ENCODE measurements at regions not wholly inside any gene's neighbourhood (a gene's known extent, or its start where the extent isn't known, plus 50 kb on each side); places are given as distances from the start of the nearest gene placed in this dataset.
"Not testable (repeated sequence)": the region's sequence is repeated elsewhere in the genome, so short reads cannot be mapped to it uniquely, and the experiment has no call there.

- Histone ChIP-seq H3K4me2 (ENCODE audit: low read depth, low read length) (no peak overlapping the region), H3K79me2 (ENCODE audit: low read length) (no peaks in the 10 kb centered on the region), H2AFZ (ENCODE audit: low read length) (no peak overlapping the region), H3K4me3 (ENCODE audit: low read length) (no peak overlapping the region), H4K20me1 (ENCODE audit: insufficient read depth, low read length) (no peaks in the 10 kb centered on the region), H3K36me3 (replicated peaks; ENCODE audit: insufficient read depth, low read length) (no peaks in the 10 kb centered on the region), H3F3A (ENCODE audit: insufficient read depth, low read length) (no peaks in the 10 kb centered on the region), H3K9ac (ENCODE audit: low read length) (no peak overlapping the region), H3K27me3 (replicated peaks; ENCODE audit: insufficient read depth, low read length) (peaks cover 32% of the 10 kb centered on the region), H3K4me1 (ENCODE audit: low read length) (no peaks in the 10 kb centered on the region), H3K9me3 (replicated peaks; ENCODE audit: insufficient read depth, low read length) (no peaks in the 10 kb centered on the region), H3K9me2 (replicated peaks; ENCODE audit: insufficient read depth, low read length) (no peaks in the 10 kb centered on the region), H3K27ac (ENCODE audit: low read length) (no peak overlapping the region)
- DNase-seq: no peak
- TF ChIP-seq EZH2 (optimal IDR thresholded peaks at IDR 0.05; ENCODE audit: low read depth, low read length): no peak
Measured at GRCh38 chr16:86857807-86858206, 279.5 kb downstream of the FOXL1 start.

GRCh38 chr16:86858501-86858900, 280.2 kb downstream of the FOXL1 start:
- Histone ChIP-seq H3K27me3 (replicated peaks; ENCODE audit: insufficient read depth, low read length) (peaks cover 29% of the 10 kb centered on the region), H3K27ac (ENCODE audit: low read length) (no peak overlapping the region), H3K79me2 (ENCODE audit: low read length) (no peaks in the 10 kb centered on the region), H3K4me1 (ENCODE audit: low read length) (no peaks in the 10 kb centered on the region), H3K9me3 (replicated peaks; ENCODE audit: insufficient read depth, low read length) (no peaks in the 10 kb centered on the region), H3F3A (ENCODE audit: insufficient read depth, low read length) (no peaks in the 10 kb centered on the region), H3K9me2 (replicated peaks; ENCODE audit: insufficient read depth, low read length) (no peaks in the 10 kb centered on the region), H3K9ac (ENCODE audit: low read length) (no peak overlapping the region), H4K20me1 (ENCODE audit: insufficient read depth, low read length) (no peaks in the 10 kb centered on the region), H3K4me2 (ENCODE audit: low read depth, low read length) (no peak overlapping the region), H3K4me3 (ENCODE audit: low read length) (no peak overlapping the region), H2AFZ (ENCODE audit: low read length) (no peak overlapping the region), H3K36me3 (replicated peaks; ENCODE audit: insufficient read depth, low read length) (no peaks in the 10 kb centered on the region)
- no peak for DNase-seq
- TF ChIP-seq CTCF (IDR thresholded peaks at IDR 0.05; ENCODE audit: low read length): no peak
- no peak for TF ChIP-seq EZH2phosphoT487 (IDR thresholded peaks at IDR 0.05; ENCODE audit: low read length)
- TF ChIP-seq EZH2 (optimal IDR thresholded peaks at IDR 0.05; ENCODE audit: low read depth, low read length): no peak

GRCh38 chr16:86861270-86861858, 283.0 kb downstream of the FOXL1 start:
- H4K20me1 ChIP-seq (ENCODE audit: insufficient read depth, low read length); H3K9me2 ChIP-seq (replicated peaks; ENCODE audit: insufficient read depth, low read length); H3F3A ChIP-seq (ENCODE audit: insufficient read depth, low read length): not testable (repeated sequence)

GRCh38 chr16:86862595-86863280, 284.4 kb downstream of the FOXL1 start:
- no peak overlapping the region for H3K9ac ChIP-seq (ENCODE audit: low read length)
- TF ChIP-seq CTCF (IDR thresholded peaks at IDR 0.05; ENCODE audit: low read length) (no peak), EZH2 (optimal IDR thresholded peaks at IDR 0.05; ENCODE audit: low read depth, low read length) (no peak), EZH2phosphoT487 (IDR thresholded peaks at IDR 0.05; ENCODE audit: low read length) (no peak)
- H3K27ac ChIP-seq (ENCODE audit: low read length): no peak overlapping the region
- H3K9me3 ChIP-seq (replicated peaks; ENCODE audit: insufficient read depth, low read length): no peaks in the 10 kb centered on the region
- H4K20me1 ChIP-seq (ENCODE audit: insufficient read depth, low read length): no peaks in the 10 kb centered on the region
- no peak overlapping the region for H3K4me3 ChIP-seq (ENCODE audit: low read length)
- no peaks in the 10 kb centered on the region for H3K36me3 ChIP-seq (replicated peaks; ENCODE audit: insufficient read depth, low read length)
- DNase-seq: no peak
- H3K4me1 ChIP-seq (ENCODE audit: low read length): no peaks in the 10 kb centered on the region
- no peaks in the 10 kb centered on the region for H3K79me2 ChIP-seq (ENCODE audit: low read length)
- H3K27me3 ChIP-seq (replicated peaks; ENCODE audit: insufficient read depth, low read length): peaks cover 23% of the 10 kb centered on the region
- H3F3A ChIP-seq (ENCODE audit: insufficient read depth, low read length): no peaks in the 10 kb centered on the region
- no peak overlapping the region for H3K4me2 ChIP-seq (ENCODE audit: low read depth, low read length)
- no peaks in the 10 kb centered on the region for H3K9me2 ChIP-seq (replicated peaks; ENCODE audit: insufficient read depth, low read length)
- H2AFZ ChIP-seq (ENCODE audit: low read length): no peak overlapping the region

More at GRCh38 chr16:86861270-86861858, 283.0 kb downstream of the FOXL1 start:
- not testable (repeated sequence) for H3K36me3 ChIP-seq (replicated peaks; ENCODE audit: insufficient read depth, low read length); H3K27ac ChIP-seq (ENCODE audit: low read length); DNase-seq; H3K4me2 ChIP-seq (ENCODE audit: low read depth, low read length); H3K9me3 ChIP-seq (replicated peaks; ENCODE audit: insufficient read depth, low read length); H3K4me1 ChIP-seq (ENCODE audit: low read length); H3K79me2 ChIP-seq (ENCODE audit: low read length); H3K9ac ChIP-seq (ENCODE audit: low read length); H3K4me3 ChIP-seq (ENCODE audit: low read length); H2AFZ ChIP-seq (ENCODE audit: low read length)
- H3K27me3 ChIP-seq (replicated peaks; ENCODE audit: insufficient read depth, low read length): peaks cover 18% of the 10 kb centered on the region
